Stimulated activated CD4-positive, alpha-beta T cell treated with anti-CD3 and anti-CD28 coated beads, TNF-alpha, amount 100 ng/mL, for 1 hour (primary cell): ENCODE measurements at regions not wholly inside any gene's neighbourhood (a gene's known extent, or its start where the extent isn't known, plus 50 kb on each side); places are given as distances from the start of the nearest gene placed in this dataset.

Experiments used
- DNase-seq, 3 donors: peaks; one replicate each; pipeline ENCODE4 v3.0.0-alpha.2; 2020; ENCODE audit warnings: low read depth in 3 of 3, low spot score in 1 of 3

DNA sequence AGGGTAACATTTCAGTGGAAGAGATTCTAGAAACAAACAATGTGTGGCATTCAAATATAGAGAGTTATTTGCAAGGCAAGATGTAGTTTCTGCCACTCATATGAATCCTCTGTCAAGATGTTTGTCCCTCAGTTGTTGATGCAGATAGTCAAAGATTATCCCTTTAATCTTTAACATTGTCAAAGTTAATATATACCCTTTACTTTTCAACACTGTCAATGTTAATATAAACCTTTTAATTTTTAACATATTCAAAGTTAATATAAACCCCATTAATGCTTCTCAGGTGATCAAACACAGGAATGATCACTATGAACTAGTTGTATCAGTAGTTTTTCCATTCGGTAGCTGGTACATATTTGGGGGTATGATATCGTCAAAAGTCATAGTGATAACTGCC is 51.9 kb upstream of the PICALM start:
- no peak for DNase-seq

DNA sequence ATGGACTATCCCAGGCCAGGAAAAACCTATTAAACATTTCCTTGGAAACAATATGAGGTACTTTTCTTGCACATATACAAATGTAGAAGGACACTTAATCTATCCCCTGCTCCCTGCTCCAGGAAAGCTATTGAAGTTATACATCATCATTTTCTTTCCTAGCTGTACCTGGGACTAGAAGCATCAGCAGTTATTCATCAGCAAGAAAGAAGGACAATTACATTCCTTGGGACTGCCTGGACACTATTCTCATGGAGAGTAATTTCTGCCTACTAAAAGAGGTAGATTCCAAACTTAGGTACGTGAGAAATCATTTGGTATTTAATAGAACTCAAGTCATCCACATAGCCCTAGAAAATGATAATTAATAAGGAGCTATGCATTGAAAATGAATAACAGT is 51.0 kb upstream of the PICALM start:
- DNase-seq = no peak

DNA sequence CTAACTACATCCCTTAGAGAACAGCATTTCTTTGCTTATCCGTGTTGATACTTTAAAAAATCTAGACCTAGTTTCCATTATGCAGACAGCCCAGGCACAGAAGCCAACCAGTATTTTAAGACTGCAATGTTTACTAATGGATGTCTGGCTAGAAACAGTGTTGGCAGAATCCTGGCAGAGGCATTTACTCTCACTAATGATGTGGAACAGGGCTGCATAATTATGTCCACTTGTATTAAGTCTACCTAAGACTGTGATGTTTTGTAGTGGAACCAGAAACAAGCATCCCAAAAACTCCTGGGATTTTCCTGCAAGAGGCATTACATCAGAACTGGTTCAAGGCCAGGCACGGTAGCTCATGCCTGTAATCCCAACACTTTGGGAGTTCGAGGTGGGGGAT is 50.2 kb upstream of the PICALM start:
- no peak for DNase-seq
